ENCODE measurements at regions not wholly inside any gene's neighbourhood (a gene's known extent, or its start where the extent isn't known, plus 50 kb on each side); places are given as distances from the start of the nearest gene placed in this dataset.
A peak's percentile ranks its signal among the peaks of the same experiment; 100 is the strongest.

- DNase-seq: no peak
- Mint-ChIP-seq H3K4me1 (ENCODE audit: low read depth) (no peaks in the 10 kb centered on the region), H3K27me3 (ENCODE audit: low read depth) (no peaks in the 10 kb centered on the region), H3K27ac (no peak overlapping the region), H3K9me3 (ENCODE audit: insufficient read depth) (no peaks in the 10 kb centered on the region), H3K4me3 (no peak overlapping the region), H3K36me3 (ENCODE audit: low read depth) (peaks cover 8% of the 10 kb centered on the region)
- ATAC-seq: no peak
- CTCF ChIA-PET: no interaction called here
- POLR2A ChIA-PET: interaction anchor here (0.9 kb wide), 1 partner anchor 10 kb away, joined by 3 read pairs; no protein-coding TSS in a partner anchor
Observed at GRCh38 chr17:77677211-77677610, 281.3 kb upstream of the TNRC6C start.

DNA sequence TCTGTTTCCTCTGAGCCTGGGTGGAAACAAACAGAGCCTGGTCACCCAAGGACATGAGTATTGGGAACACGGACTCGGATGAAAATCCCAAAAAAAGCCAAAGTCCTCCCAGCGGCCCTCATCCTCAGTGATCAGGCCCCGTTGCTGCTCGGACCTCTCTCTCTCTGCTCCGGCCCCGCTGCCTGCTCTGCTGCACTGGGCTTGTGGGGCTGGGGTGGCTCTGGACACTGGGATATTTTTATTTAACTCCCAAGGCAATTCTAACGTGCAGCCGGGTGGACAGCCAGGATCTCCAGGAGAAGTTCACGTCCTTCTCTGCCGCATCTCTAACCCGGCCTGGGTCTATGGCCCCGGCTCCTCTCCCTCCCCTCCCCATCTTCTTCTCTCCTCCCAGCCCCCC lies 280.9 kb upstream of the TNRC6C start:
- Mint-ChIP-seq H3K9me3 (ENCODE audit: insufficient read depth) (no peaks in the 10 kb centered on the region), H3K27me3 (ENCODE audit: low read depth) (no peaks in the 10 kb centered on the region), H3K4me3 (no peak overlapping the region), H3K4me1 (ENCODE audit: low read depth) (no peaks in the 10 kb centered on the region), H3K36me3 (ENCODE audit: low read depth) (peaks cover 5% of the 10 kb centered on the region), H3K27ac (no peak overlapping the region)
- CTCF ChIA-PET: no interaction called here
- ATAC-seq (no peak), DNase-seq (no peak)
- POLR2A ChIA-PET: interaction anchor here (0.9 kb wide), 1 partner anchor 10 kb away, joined by 3 read pairs; no protein-coding TSS in a partner anchor

DNA sequence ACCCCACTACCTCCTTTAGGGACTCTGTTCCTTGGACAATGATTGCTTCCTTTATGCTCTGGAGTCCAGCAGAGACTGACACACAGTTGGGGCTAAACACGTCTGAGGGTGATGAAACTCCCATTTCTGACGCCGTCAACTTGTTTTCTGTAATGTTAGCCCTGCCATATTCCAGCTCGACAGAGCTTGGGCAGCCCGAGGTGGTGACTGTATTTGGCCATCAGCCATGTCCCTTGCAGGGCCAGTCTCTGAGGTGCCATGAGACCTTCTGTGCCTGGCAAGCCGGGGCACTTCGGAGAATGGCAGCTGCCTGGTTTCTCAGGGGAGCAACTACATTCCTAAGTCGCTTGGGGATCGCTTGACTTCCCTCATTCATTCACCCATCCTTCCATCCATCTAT lies 278.9 kb upstream of the TNRC6C start:
- POLR2A ChIA-PET: no interaction called here
- H3K4me3 Mint-ChIP-seq: no peak overlapping the region
- no peaks in the 10 kb centered on the region for H3K9me3 Mint-ChIP-seq (ENCODE audit: insufficient read depth)
- DNase-seq (no peak), ATAC-seq (no peak)
- H3K36me3 Mint-ChIP-seq (ENCODE audit: low read depth): no peaks in the 10 kb centered on the region
- peaks cover 2% of the 10 kb centered on the region for H3K27me3 Mint-ChIP-seq (ENCODE audit: low read depth)
- H3K4me1 Mint-ChIP-seq (ENCODE audit: low read depth): no peaks in the 10 kb centered on the region
- CTCF ChIA-PET: no interaction called here
- H3K27ac Mint-ChIP-seq: no peak overlapping the region

DNA sequence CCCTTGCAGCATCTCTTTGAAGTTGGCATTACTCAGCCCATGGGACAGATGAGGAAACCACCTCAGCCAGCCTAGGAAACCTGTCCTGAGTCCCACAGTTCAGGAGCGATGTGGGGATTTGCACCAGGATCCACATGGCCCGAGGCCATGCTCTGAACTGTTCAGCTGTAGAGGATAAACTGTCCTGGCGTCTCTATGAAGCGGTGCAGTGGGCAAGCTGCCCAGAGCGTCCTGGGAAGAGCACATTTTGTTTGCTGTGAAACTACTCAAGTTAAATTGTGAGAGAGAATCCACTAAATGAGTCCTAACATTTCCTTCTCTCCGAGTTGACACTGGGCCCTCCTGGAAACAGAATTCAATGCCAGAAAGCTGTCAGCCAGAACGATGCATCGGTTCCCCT lies 276.6 kb upstream of the TNRC6C start:
- Mint-ChIP-seq H3K36me3 (ENCODE audit: low read depth) (no peaks in the 10 kb centered on the region), H3K27ac (no peak overlapping the region), H3K4me1 (ENCODE audit: low read depth) (no peaks in the 10 kb centered on the region), H3K27me3 (ENCODE audit: low read depth) (peaks cover 11% of the 10 kb centered on the region), H3K9me3 (ENCODE audit: insufficient read depth) (no peaks in the 10 kb centered on the region), H3K4me3 (no peak overlapping the region)
- ChIA-PET POLR2A (no interaction called here), CTCF (interaction anchor here (0.7 kb wide), 1 partner anchor 71 kb away, joined by 4 read pairs; no protein-coding TSS in a partner anchor)
- ATAC-seq (no peak), DNase-seq (no peak)

- Mint-ChIP-seq H3K4me3 (no peak overlapping the region), H3K9me3 (ENCODE audit: insufficient read depth) (no peaks in the 10 kb centered on the region), H3K27ac (no peak overlapping the region), H3K4me1 (ENCODE audit: low read depth) (peaks cover 2% of the 10 kb centered on the region), H3K27me3 (ENCODE audit: low read depth) (peaks cover 11% of the 10 kb centered on the region), H3K36me3 (ENCODE audit: low read depth) (no peaks in the 10 kb centered on the region)
- ATAC-seq: no peak
- CTCF ChIA-PET: no interaction called here
- POLR2A ChIA-PET: no interaction called here
- DNase-seq: no peak
Observed at GRCh38 chr17:77684803-77685798, 273.4 kb upstream of the TNRC6C start.

DNA sequence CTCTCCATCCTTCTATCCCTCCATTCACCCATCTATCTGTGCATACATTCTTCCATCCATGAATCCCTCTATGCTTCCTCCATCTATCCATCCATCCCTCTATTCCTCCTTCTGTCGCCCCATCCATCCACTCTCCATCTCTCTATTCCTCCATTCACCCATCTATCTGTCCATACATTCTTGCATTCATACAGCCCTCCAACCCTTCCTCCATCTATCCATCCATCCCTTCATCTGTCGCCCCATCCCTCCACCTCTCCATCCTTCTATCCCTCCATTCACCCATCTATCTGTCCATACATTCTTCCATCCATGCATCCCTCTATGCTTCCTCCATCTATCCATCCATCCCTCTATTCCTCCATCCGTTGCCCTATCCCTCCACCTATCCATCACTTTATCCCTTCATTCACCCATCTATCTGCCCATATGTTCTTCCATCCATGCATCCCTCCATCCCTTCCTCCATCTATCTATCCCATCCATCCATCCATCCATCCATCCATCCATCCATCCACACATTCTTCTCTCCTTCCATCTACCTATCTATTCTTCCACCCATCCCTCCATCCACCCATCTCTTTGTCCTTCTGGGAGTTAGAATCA lies 272.5 kb upstream of the TNRC6C start:
- H3K4me1 Mint-ChIP-seq (ENCODE audit: low read depth): peaks cover 11% of the 10 kb centered on the region
- H3K27me3 Mint-ChIP-seq (ENCODE audit: low read depth): peaks cover 11% of the 10 kb centered on the region
- H3K9me3 Mint-ChIP-seq (ENCODE audit: insufficient read depth): no peaks in the 10 kb centered on the region
- no peak for DNase-seq
- no peaks in the 10 kb centered on the region for H3K36me3 Mint-ChIP-seq (ENCODE audit: low read depth)
- ChIA-PET CTCF (no interaction called here), POLR2A (no interaction called here)
- H3K27ac Mint-ChIP-seq: no peak overlapping the region
- no peak overlapping the region for H3K4me3 Mint-ChIP-seq
- no peak for ATAC-seq

DNA sequence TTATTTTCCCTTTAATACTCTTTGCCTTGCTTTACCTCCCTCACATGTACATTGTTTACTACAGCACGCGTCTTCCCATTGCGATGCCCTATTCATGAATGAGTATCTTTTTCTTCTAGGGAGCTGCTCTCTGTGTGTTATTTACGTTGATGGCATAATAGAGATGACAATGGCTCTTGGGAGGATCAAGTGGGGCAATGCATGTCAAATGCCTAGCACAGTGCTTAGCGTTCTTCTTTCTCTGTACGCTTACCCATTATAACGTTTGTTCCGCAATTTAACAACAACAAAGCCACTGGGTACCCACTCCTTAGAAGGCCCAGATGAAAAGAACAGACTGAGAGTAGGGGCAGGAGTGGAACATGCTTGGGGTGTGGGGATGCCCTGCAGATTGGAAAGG lies 271.6 kb upstream of the TNRC6C start:
- POLR2A ChIA-PET: no interaction called here
- no peaks in the 10 kb centered on the region for H3K9me3 Mint-ChIP-seq (ENCODE audit: insufficient read depth)
- H3K27me3 Mint-ChIP-seq (ENCODE audit: low read depth): peaks cover 12% of the 10 kb centered on the region
- DNase-seq (no peak), ATAC-seq (no peak)
- H3K27ac Mint-ChIP-seq: no peak overlapping the region
- no peaks in the 10 kb centered on the region for H3K36me3 Mint-ChIP-seq (ENCODE audit: low read depth)
- H3K4me3 Mint-ChIP-seq: no peak overlapping the region
- peaks cover 20% of the 10 kb centered on the region for H3K4me1 Mint-ChIP-seq (ENCODE audit: low read depth)
- CTCF ChIA-PET: no interaction called here

DNA sequence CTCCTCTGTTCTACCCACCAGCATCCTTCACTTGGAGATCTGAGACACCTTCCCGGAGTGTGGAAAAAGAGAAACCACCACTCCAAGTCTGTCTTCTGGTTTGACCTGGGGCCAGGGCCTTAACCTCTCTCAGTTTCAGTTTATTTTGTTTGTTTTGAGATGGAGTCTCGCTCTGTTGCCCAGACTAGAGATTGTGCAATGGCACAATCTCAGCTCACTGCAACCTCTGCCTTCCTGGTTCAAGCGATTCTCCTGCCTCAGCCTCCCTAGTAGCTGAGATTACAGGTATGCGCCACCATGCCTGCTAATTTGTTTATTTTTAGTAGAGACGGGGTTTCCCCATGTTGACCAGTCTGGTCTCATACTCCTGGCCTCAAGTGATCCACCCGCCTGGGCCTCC lies 271.1 kb upstream of the TNRC6C start:
- Mint-ChIP-seq H3K27me3 (ENCODE audit: low read depth) (peaks cover 12% of the 10 kb centered on the region), H3K36me3 (ENCODE audit: low read depth) (no peaks in the 10 kb centered on the region), H3K27ac (no peak overlapping the region), H3K9me3 (ENCODE audit: insufficient read depth) (no peaks in the 10 kb centered on the region), H3K4me1 (ENCODE audit: low read depth) (peaks cover 25% of the 10 kb centered on the region), H3K4me3 (no peak overlapping the region)
- ChIA-PET CTCF (no interaction called here), POLR2A (no interaction called here)
- DNase-seq (no peak), ATAC-seq (no peak)

- no peak for DNase-seq
- ChIA-PET POLR2A (no interaction called here), CTCF (no interaction called here)
Observed at GRCh38 chr17:77687921-77688320, 270.6 kb upstream of the TNRC6C start.

DNA sequence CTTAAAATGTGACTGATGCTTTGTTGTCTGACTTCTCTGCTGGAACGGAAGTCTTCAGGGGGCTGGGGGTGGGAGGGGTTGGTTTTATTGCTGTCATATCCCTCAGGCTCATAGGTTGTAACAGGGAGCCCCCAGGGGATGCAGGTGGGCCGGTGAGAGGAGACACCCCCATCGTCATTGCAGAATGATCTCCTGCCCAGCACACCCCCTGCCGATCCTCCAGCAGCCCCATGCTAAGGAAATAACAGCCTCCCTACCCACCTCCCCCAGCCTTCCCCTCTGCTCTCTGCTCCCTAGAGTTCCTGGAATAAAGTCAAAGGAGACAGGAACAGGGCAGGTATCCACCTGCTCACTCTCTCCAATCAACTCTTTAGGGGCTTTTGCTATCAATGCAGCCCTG lies 270.1 kb upstream of the TNRC6C start:
- Mint-ChIP-seq H3K27ac (no peak overlapping the region), H3K9me3 (ENCODE audit: insufficient read depth) (no peaks in the 10 kb centered on the region), H3K27me3 (ENCODE audit: low read depth) (peaks cover 12% of the 10 kb centered on the region), H3K4me3 (no peak overlapping the region), H3K36me3 (ENCODE audit: low read depth) (no peaks in the 10 kb centered on the region), H3K4me1 (ENCODE audit: low read depth) (peaks cover 31% of the 10 kb centered on the region)
- DNase-seq (no peak), ATAC-seq (no peak)
- POLR2A ChIA-PET: no interaction called here
- CTCF ChIA-PET: no interaction called here

More at GRCh38 chr17:77687921-77688320, 270.6 kb upstream of the TNRC6C start:
- peaks cover 30% of the 10 kb centered on the region for H3K4me1 Mint-ChIP-seq (ENCODE audit: low read depth)
- H3K4me3 Mint-ChIP-seq: no peak overlapping the region
- H3K36me3 Mint-ChIP-seq (ENCODE audit: low read depth): no peaks in the 10 kb centered on the region
- no peaks in the 10 kb centered on the region for H3K9me3 Mint-ChIP-seq (ENCODE audit: insufficient read depth)
- ATAC-seq: no peak
- H3K27ac Mint-ChIP-seq: no peak overlapping the region
- H3K27me3 Mint-ChIP-seq (ENCODE audit: low read depth): peaks cover 12% of the 10 kb centered on the region

GRCh38 chr17:77690271-77691161 lies 268.0 kb upstream of the TNRC6C start:
- H3K4me1 Mint-ChIP-seq (ENCODE audit: low read depth): peaks cover 31% of the 10 kb centered on the region
- DNase-seq (peak; percentile 50), ATAC-seq (peak; percentile 64)
- H3K27me3 Mint-ChIP-seq (ENCODE audit: low read depth): peaks cover 16% of the 10 kb centered on the region
- POLR2A ChIA-PET: no interaction called here
- H3K4me3 Mint-ChIP-seq: no peak overlapping the region
- no peaks in the 10 kb centered on the region for H3K9me3 Mint-ChIP-seq (ENCODE audit: insufficient read depth)
- H3K36me3 Mint-ChIP-seq (ENCODE audit: low read depth): no peaks in the 10 kb centered on the region
- CTCF ChIA-PET: interaction anchor here (1.0 to 1.3 kb wide), 3 partner anchors 46 to 329 kb away, joined by 3 to 5 read pairs (median 5); no protein-coding TSS in a partner anchor
- H3K27ac Mint-ChIP-seq: peak overlapping the region; percentile 30

Measured in activated CD8-positive, alpha-beta T cell treated with anti-CD3 and anti-CD28 coated beads, Interleukin-2, amount 10 ng/mL, durations not matched to agents 7 days and 5 days (primary cell).